ENCODE measurements at regions not wholly inside any gene's neighbourhood (a gene's known extent, or its start where the extent isn't known, plus 50 kb on each side); places are given as distances from the start of the nearest gene placed in this dataset.

DNA sequence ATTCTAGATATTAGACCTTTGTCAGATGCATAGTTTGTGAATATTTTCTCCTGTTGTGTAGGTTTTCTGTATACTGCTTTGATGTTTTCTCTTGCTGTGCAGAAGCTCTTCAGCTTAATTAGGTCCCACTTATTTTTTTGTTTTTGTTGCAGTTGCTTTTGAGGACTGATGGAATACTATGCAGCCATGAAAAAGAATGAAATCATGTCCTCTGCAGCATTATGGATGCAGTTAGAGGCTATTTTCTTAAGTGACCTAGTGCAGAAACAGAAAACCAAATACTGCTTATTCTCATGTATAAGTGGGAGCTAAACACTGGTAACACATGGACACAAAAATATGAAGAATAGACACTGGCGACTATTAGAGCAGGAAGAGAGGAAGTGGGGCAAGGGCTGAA, 155.0 kb upstream of the HNMT start:
- no peak for DNase-seq (ENCODE audit: low read depth, low spot score)
- TF ChIP-seq, protein P1, sequence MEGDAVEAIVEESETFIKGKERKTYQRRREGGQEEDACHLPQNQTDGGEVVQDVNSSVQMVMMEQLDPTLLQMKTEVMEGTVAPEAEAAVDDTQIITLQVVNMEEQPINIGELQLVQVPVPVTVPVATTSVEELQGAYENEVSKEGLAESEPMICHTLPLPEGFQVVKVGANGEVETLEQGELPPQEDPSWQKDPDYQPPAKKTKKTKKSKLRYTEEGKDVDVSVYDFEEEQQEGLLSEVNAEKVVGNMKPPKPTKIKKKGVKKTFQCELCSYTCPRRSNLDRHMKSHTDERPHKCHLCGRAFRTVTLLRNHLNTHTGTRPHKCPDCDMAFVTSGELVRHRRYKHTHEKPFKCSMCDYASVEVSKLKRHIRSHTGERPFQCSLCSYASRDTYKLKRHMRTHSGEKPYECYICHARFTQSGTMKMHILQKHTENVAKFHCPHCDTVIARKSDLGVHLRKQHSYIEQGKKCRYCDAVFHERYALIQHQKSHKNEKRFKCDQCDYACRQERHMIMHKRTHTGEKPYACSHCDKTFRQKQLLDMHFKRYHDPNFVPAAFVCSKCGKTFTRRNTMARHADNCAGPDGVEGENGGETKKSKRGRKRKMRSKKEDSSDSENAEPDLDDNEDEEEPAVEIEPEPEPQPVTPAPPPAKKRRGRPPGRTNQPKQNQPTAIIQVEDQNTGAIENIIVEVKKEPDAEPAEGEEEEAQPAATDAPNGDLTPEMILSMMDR (IDR thresholded peaks at IDR 0.05; ENCODE audit: insufficient read depth, low read length, missing control alignments), result no peak
- POLR2A ChIA-PET, result no interaction called here
- H3K4me3 ChIP-seq (ENCODE audit: low read depth, low read length), result no peak overlapping the region
- CTCF ChIA-PET, result no interaction called here

DNA sequence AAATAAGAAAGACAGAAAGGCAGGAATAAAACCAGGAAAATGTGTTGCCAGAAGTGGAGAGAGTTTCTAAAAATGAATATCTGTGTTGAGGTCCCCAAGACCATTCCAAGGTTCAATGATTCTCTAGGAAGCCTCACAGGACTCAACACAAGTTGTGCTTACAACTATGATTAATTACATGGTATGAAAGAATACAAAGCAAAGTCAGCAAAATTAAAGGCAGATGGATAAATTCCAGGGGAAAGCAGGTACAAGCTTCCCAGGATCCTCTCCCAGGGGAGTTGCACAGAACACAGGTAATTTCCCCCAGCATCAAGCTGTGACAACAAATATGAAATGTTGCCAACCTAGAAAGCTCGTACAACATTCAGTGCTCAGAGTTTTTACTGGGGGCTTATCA, 154.4 kb upstream of the HNMT start:
- ChIA-PET POLR2A (no interaction called here), CTCF (no interaction called here)
- no peak overlapping the region for H3K4me3 ChIP-seq (ENCODE audit: low read depth, low read length)
- TF ChIP-seq, protein P1 (IDR thresholded peaks at IDR 0.05; ENCODE audit: insufficient read depth, low read length, missing control alignments), result no peak
- no peak for DNase-seq (ENCODE audit: low read depth, low spot score)

DNA sequence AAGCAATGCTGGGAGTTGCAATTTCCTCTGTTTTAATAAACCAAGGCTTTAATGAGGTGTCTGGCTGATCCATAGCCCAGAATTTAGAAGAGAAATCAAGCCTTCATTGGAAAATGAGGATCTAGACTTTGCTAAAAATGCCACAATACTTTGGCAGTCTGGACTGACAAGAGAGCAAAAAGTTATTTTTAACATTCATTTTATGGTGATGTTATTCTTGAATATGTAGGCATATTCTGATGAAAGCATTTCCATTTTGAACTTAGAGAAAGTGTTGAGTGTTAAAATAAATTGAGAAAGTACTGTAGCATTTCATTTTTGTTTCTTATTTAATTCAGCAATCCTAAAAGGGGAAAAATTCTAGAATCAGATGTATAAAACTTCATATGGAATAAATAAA, 151.8 kb upstream of the HNMT start:
- POLR2A ChIA-PET, result no interaction called here
- DNase-seq (ENCODE audit: low read depth, low spot score), result no peak
- no peak overlapping the region for H3K4me3 ChIP-seq (ENCODE audit: low read depth, low read length)
- CTCF ChIA-PET, result no interaction called here
- TF ChIP-seq, protein P1 (IDR thresholded peaks at IDR 0.05; ENCODE audit: insufficient read depth, low read length, missing control alignments), result no peak

DNA sequence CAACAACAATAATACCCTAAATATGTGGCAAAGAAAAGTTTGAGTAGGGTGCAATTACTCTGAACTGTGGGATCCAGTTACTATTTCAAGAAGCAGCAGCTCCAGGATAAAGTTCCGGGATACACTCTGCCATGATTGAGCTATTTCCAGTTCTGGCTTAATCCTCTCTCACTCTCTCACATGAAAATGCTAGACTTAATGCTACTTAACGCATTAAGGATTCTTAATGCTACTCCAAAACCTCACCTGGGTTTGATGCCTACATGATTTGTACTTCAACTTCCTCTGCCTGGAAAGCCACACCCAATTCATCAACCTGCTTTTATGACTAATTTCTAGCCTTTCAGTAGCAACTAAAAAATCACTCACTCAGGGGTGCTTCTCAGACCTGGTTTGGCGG, 151.1 kb upstream of the HNMT start:
- ChIA-PET POLR2A (no interaction called here), CTCF (no interaction called here)
- TF ChIP-seq, protein P1 (IDR thresholded peaks at IDR 0.05; ENCODE audit: insufficient read depth, low read length, missing control alignments), result no peak
- no peak overlapping the region for H3K4me3 ChIP-seq (ENCODE audit: low read depth, low read length)
- DNase-seq (ENCODE audit: low read depth, low spot score), result no peak

DNA sequence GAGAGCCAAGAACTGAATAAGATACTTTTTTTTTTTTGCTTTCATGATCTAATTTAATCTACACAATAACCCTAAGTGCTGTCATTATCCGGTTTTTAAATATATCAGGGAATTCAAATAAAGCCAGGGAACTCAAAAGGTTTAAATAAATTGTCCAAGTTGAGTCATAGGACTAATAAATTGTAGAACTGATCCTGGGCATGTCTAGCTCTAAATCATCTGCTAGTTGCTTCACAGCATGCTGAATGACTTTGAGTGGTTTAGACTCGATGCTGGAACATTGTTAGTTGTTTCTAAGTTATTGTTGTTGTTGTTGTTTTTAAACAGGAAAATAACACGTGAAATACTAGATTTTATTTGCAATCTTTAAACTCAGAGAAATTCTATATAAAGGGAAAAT, 147.2 kb upstream of the HNMT start:
- DNase-seq (ENCODE audit: low read depth, low spot score), result no peak
- ChIA-PET CTCF (no interaction called here), POLR2A (no interaction called here)
- TF ChIP-seq, protein P1 (IDR thresholded peaks at IDR 0.05; ENCODE audit: insufficient read depth, low read length, missing control alignments), result no peak
- H3K4me3 ChIP-seq (ENCODE audit: low read depth, low read length), result no peak overlapping the region

DNA sequence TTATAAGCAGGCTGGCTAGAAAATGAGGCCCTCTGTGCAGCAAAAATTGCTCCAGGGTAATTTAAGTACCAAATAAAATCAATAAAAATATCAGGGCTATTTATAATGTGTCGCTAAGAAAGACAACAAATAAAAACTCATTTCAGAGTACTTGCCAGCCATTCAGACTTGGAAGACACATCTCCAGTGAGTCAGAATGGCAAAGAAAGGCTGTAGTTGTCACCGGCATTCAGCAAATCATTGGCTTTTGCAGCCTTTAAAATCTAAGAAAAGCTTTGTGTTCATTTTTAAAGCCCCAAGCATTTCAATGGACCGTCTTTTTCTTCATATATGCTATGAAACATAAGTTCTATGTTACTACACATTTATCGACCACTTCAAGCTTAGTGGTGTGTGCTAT, 141.1 kb upstream of the HNMT start:
- TF ChIP-seq, protein P1 (IDR thresholded peaks at IDR 0.05; ENCODE audit: insufficient read depth, low read length, missing control alignments), result no peak
- DNase-seq (ENCODE audit: low read depth, low spot score), result no peak
- no peak overlapping the region for H3K4me3 ChIP-seq (ENCODE audit: low read depth, low read length)
- ChIA-PET POLR2A (no interaction called here), CTCF (no interaction called here)

Measured in AG04449 (cell line).